Pancreas (tissue), 10 donors: ENCODE measurements at regions not wholly inside any gene's neighbourhood (a gene's known extent, or its start where the extent isn't known, plus 50 kb on each side); places are given as distances from the start of the nearest gene placed in this dataset.

Source experiments
- ATAC-seq, 4 donors: fragments of 200-7000 bp; cut with Tn5 transposase; one replicate each; pipeline versions ENCODE4 v1.8.0 to v1.9.1; 2020; ENCODE audit warnings: mild to moderate bottlenecking in 4 of 4, moderate library complexity in 4 of 4
- DNase-seq, 6 donors: peaks; one replicate each; pipeline ENCODE4 v3.0.0-alpha.2; 2020
- FAIRE-seq: peaks from 2 replicates; lab custom pipeline; 2012; peaks lifted over from hg19 to GRCh38; lab: Jason Lieb, UNC
- H3K27ac ChIP-seq, 4 donors: fragments of 200-600 bp; sonication (generic); 1 replicate in 3 of 4; 2 replicates in 1 of 4; pipeline versions ENCODE4 v1.5.0 to v1.8.0; 2020
- H3K27me3 ChIP-seq, 4 donors: fragments of 200-600 bp; one replicate each; pipeline ENCODE4 v1.8.0; 2021
- H3K36me3 ChIP-seq, 3 donors: fragments of 200-600 bp; sonication (generic) in 1 of 3; one replicate each; pipeline versions ENCODE4 v1.5.0 to v1.8.0; 2020 to 2021
- H3K4me1 ChIP-seq, 3 donors: fragments of 200-600 bp; one replicate each; pipeline ENCODE4 v1.8.0; 2021
- H3K4me3 ChIP-seq, 4 donors: fragments of 200-600 bp; sonication (generic) in 2 of 4; one replicate each; pipeline versions ENCODE4 v1.5.0 to v1.8.0; 2020 to 2021
- H3K9me3 ChIP-seq, 4 donors: fragments of 200-600 bp; one replicate each; pipeline ENCODE4 v1.8.0; 2021
- WGBS, 2 donors: extraction: QIAGEN DNeasy Blood & Tissue Kit; methylation state at CpG; one replicate each; pipeline ENCODE4 v1.1.7; 2013; 5-methylcytosine and 5-hydroxymethylcytosine counted together
- intact Hi-C, 3 donors: fragments of 100-400 bp; cut with DNase I; formaldehyde crosslinking; loops; one replicate each; pipeline versions ENCODE4 v1.11.1 to v1.14.2; 2022
- TF ChIP-seq, protein P1 (sequence below), 4 donors: fragments of 200-600 bp; sonication (generic) in 3 of 4; IDR thresholded peaks; one replicate each; pipeline versions ENCODE4 v1.5.0 to v1.8.0; 2021; ENCODE audit warnings: antibody characterized with exemption in 4 of 4
- donor health status: healthy with polysubstance abuse.
- donor health status: DM: no; HTN: no; CAD: no; lungs with moderate emphysema.
- donor health status: DM: no; HTN: no; CAD: no.
- donor health status: control.
- donor health status: control.
- donor health status: Bipolar disorder and iron deficiency.
- donor health status: DM: yes; HTN: yes; CAD: no.
- donor health status: DM: no; HTN: no; CAD: no.
- donor health status: DM: no; HTN: no; CAD: no.
- donor health status: DM: yes; HTN: yes; CAD: no.

- Histone ChIP-seq H3K4me3 (no peak overlapping the region), H3K27me3 (no peaks in the 10 kb centered on the region), H3K27ac (no peak overlapping the region), H3K36me3 (no peaks in the 10 kb centered on the region), H3K4me1 (no peaks in the 10 kb centered on the region), H3K9me3 (no peaks in the 10 kb centered on the region)
- intact Hi-C loops, result no loop called here
- no peak for DNase-seq
- no peak for FAIRE-seq
- WGBS, 2 donors, result 48 to 51% methylated on average over 3 of the region's 3 CpGs
- TF ChIP-seq, protein P1, sequence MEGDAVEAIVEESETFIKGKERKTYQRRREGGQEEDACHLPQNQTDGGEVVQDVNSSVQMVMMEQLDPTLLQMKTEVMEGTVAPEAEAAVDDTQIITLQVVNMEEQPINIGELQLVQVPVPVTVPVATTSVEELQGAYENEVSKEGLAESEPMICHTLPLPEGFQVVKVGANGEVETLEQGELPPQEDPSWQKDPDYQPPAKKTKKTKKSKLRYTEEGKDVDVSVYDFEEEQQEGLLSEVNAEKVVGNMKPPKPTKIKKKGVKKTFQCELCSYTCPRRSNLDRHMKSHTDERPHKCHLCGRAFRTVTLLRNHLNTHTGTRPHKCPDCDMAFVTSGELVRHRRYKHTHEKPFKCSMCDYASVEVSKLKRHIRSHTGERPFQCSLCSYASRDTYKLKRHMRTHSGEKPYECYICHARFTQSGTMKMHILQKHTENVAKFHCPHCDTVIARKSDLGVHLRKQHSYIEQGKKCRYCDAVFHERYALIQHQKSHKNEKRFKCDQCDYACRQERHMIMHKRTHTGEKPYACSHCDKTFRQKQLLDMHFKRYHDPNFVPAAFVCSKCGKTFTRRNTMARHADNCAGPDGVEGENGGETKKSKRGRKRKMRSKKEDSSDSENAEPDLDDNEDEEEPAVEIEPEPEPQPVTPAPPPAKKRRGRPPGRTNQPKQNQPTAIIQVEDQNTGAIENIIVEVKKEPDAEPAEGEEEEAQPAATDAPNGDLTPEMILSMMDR (IDR thresholded peaks at IDR 0.05), result no peak
- no peak for ATAC-seq
Measured at GRCh38 chr1:187310038-187310631, 481.4 kb downstream of the PLA2G4A start.

DNA sequence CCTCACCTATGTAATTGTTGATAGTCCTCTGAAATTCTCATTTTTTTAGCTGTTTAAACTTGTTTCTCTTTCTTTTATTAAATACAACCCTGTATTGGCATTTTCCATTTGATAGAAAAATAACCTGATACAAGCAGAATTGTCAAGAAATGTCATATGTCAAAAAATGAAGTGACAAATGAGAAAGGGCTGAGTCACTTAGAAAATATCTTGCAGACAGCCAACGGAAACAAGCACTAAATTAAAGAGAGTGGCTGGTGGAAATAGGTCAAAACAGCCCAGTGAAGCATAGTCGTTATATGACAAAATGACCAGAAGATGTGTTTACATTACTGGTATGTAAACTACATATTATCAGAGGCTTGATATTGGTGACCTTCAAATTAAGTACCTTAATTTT is 484.4 kb downstream of the PLA2G4A start:
- H3K9me3 ChIP-seq, result no peaks in the 10 kb centered on the region
- H3K27me3 ChIP-seq, result no peaks in the 10 kb centered on the region
- H3K4me1 ChIP-seq, result no peaks in the 10 kb centered on the region
- ATAC-seq (no peak), DNase-seq (no peak), FAIRE-seq (no peak)
- no peaks in the 10 kb centered on the region for H3K36me3 ChIP-seq
- 6 to 15% methylated on average over 2 of the region's 2 CpGs for WGBS, 2 donors
- TF ChIP-seq, protein P1 (IDR thresholded peaks at IDR 0.05), result no peak
- no peak overlapping the region for H3K27ac ChIP-seq
- no peak overlapping the region for H3K4me3 ChIP-seq
- intact Hi-C loops, result no loop called here

GRCh38 chr1:187326557-187326956 is 497.8 kb downstream of the PLA2G4A start:
- no peaks in the 10 kb centered on the region for H3K36me3 ChIP-seq
- DNase-seq (no peak), FAIRE-seq (no peak), ATAC-seq (no peak)
- no peaks in the 10 kb centered on the region for H3K27me3 ChIP-seq
- H3K4me1 ChIP-seq, result no peaks in the 10 kb centered on the region
- WGBS, 2 donors, result 57 to 85% methylated on average over 1 of the region's 1 CpG
- H3K27ac ChIP-seq, result no peak overlapping the region
- TF ChIP-seq, protein P1 (IDR thresholded peaks at IDR 0.05), result no peak
- H3K4me3 ChIP-seq, result no peak overlapping the region
- no peaks in the 10 kb centered on the region for H3K9me3 ChIP-seq
- intact Hi-C loops, result no loop called here

- ATAC-seq (no peak), FAIRE-seq (no peak)
- WGBS, 2 donors, result 32 to 35% methylated on average over 2 of the region's 2 CpGs
Measured at GRCh38 chr1:187336441-187337168, 507.9 kb downstream of the PLA2G4A start.

More at GRCh38 chr1:187336441-187337168, 507.9 kb downstream of the PLA2G4A start:
- Histone ChIP-seq H3K4me3 (no peak overlapping the region), H3K4me1 (no peaks in the 10 kb centered on the region), H3K27ac (no peak overlapping the region), H3K9me3 (no peaks in the 10 kb centered on the region), H3K36me3 (no peaks in the 10 kb centered on the region), H3K27me3 (no peaks in the 10 kb centered on the region)
- intact Hi-C loops, result no loop called here
- no peak for DNase-seq
- TF ChIP-seq, protein P1 (IDR thresholded peaks at IDR 0.05), result no peak
